Keratinocyte (primary cell): ENCODE measurements at regions not wholly inside any gene's neighbourhood (a gene's known extent, or its start where the extent isn't known, plus 50 kb on each side); places are given as distances from the start of the nearest gene placed in this dataset.

Source experiments
- CTCF ChIP-seq, 3 experiments: IDR thresholded peaks in 1 of 3; conservative IDR thresholded peaks in 1 of 3; optimal IDR thresholded peaks in 1 of 3; 2 replicates in 2 of 3; 3 replicates in 1 of 3; pipeline versions ENCODE3 to v1.5.1; 2011; ENCODE audit warnings: low read length in 3 of 3, mild to moderate bottlenecking in 3 of 3, moderate library complexity in 2 of 3, control low read depth in 1 of 3, inconsistent platforms in 1 of 3; ENCODE audit not compliant: insufficient read depth in 2 of 3; ENCODE audit errors: extremely low read depth in 1 of 3
- EZH2 ChIP-seq: IDR thresholded peaks from one replicate; pipeline ENCODE4 v1.6.1; 2012; ENCODE audit warnings: inconsistent platforms, mild to moderate bottlenecking, low read length, moderate library complexity

- TF ChIP-seq EZH2 = no peak
- no peak for TF ChIP-seq CTCF (optimal IDR thresholded peaks at IDR 0.05 in 1 of 3, IDR thresholded peaks at IDR 0.05 in 1 of 3, conservative IDR thresholded peaks at IDR 0.05 in 1 of 3; ENCODE audit: extremely low read depth in 1 of 3, insufficient read depth in 2 of 3, low read length in 3 of 3)
These were observed 830.5 kb downstream of the IGSF11 start for GRCh38 chr3:118204052-118204656.
